Liver (tissue), 3 donors: ENCODE measurements at regions not wholly inside any gene's neighbourhood (a gene's known extent, or its start where the extent isn't known, plus 50 kb on each side); places are given as distances from the start of the nearest gene placed in this dataset.

ENCODE experiments used
- CTCF ChIP-seq: fragments of 150-350 bp; IDR thresholded peaks from 2 replicates; pipeline ENCODE4 v1.5.1; 2017; ENCODE audit warnings: improper control_type of control experiment, low read depth, low read length; ENCODE audit not compliant: missing input control
- GABPA ChIP-seq, 2 donors: IDR thresholded peaks in 1 of 2; conservative IDR thresholded peaks in 1 of 2; 2 replicates each; pipeline ENCODE4 v1.6.1; 2016; ENCODE audit warnings: antibody characterized with exemption in 2 of 2, mild to moderate bottlenecking in 1 of 2, moderate library complexity in 1 of 2
- HNF4A ChIP-seq, 2 donors: conservative IDR thresholded peaks; 2 replicates each; pipeline ENCODE4 v1.6.1; 2016; ENCODE audit warnings: antibody characterized with exemption in 2 of 2, mild to moderate bottlenecking in 2 of 2
- MAX ChIP-seq: IDR thresholded peaks from 2 replicates; pipeline ENCODE4 v1.6.1; 2016; ENCODE audit warnings: antibody characterized with exemption
- TAF1 ChIP-seq: conservative IDR thresholded peaks from 2 replicates; pipeline ENCODE4 v1.6.1; 2016; ENCODE audit warnings: antibody characterized with exemption, mild to moderate bottlenecking
- TF ChIP-seq, protein P1 (sequence below): IDR thresholded peaks from 2 replicates; pipeline ENCODE4 v1.6.1; 2016; ENCODE audit warnings: antibody characterized with exemption
- donor health status: healthy.
- donor health status: healthy.

GRCh38 chr15:61483599-61483998 is 254.5 kb upstream of the RORA start:
- TF ChIP-seq CTCF (no peak), MAX (no peak), HNF4A (conservative IDR thresholded peaks at IDR 0.05) (no peak), GABPA (IDR thresholded peaks at IDR 0.05 in 1 of 2, conservative IDR thresholded peaks at IDR 0.05 in 1 of 2) (no peak), TAF1 (no peak)
- TF ChIP-seq, protein P1, sequence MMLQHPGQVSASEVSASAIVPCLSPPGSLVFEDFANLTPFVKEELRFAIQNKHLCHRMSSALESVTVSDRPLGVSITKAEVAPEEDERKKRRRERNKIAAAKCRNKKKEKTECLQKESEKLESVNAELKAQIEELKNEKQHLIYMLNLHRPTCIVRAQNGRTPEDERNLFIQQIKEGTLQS: no peak
